GM06990 (cell line): ENCODE measurements at regions not wholly inside any gene's neighbourhood (a gene's known extent, or its start where the extent isn't known, plus 50 kb on each side); places are given as distances from the start of the nearest gene placed in this dataset.

Experiments used
- DNase-seq: peaks from one replicate; pipeline ENCODE4 v3.0.0-alpha.2; 2011; ENCODE audit not compliant: insufficient read length; ENCODE audit errors: extremely low read depth
- H3K27me3 ChIP-seq: replicated peaks from 2 replicates; pipeline ENCODE4 v1.6.0; 2011; ENCODE audit warnings: low read length; ENCODE audit not compliant: control insufficient read depth, insufficient read depth
- H3K36me3 ChIP-seq: 2 replicates; pipeline ENCODE4 v1.5.1; 2011; ENCODE audit warnings: low read length; ENCODE audit not compliant: control insufficient read depth, insufficient read depth
- H3K4me3 ChIP-seq: replicated peaks from 2 replicates; pipeline ENCODE4 v1.5.1; 2011; ENCODE audit warnings: low read depth, mild to moderate bottlenecking, control low read depth, low read length
- CTCF ChIP-seq: IDR thresholded peaks from 2 replicates; pipeline ENCODE4 v1.5.1; 2011; ENCODE audit warnings: low read length, control low read depth, mild to moderate bottlenecking, inconsistent platforms; ENCODE audit not compliant: insufficient read depth, poor library complexity, severe bottlenecking

DNA sequence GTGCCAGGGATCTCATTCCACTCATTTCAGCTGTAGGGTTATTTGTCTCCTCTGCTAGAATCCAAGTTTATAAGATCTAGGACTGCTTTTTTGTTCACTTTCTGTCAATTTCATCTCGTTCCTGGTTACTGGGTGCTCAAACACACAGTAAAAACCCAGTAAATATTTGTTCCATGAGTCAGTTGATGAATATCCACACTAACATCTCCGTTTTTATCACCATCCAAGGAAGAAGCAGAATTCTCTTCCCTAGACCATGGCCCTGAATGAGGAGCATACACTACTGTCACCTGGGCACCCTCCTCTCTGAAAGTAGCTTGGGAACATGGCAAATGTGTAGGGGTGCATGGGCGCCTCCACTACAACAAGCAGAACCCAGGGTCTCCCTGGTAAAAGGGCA, 390.8 kb downstream of the FOXO1 start:
- Histone ChIP-seq H3K4me3 (no peak overlapping the region), H3K36me3 (no peaks in the 10 kb centered on the region), H3K27me3 (no peaks in the 10 kb centered on the region)
- no peak for TF ChIP-seq CTCF
- DNase-seq = no peak

- no peaks in the 10 kb centered on the region; the same call in 1 of the 2 replicates for H3K27me3 ChIP-seq
- H3K36me3 ChIP-seq = no peaks in the 10 kb centered on the region
- no peak overlapping the region for H3K4me3 ChIP-seq
- TF ChIP-seq CTCF = no peak
- DNase-seq = no peak
Measured at GRCh38 chr13:40283666-40284065, 382.8 kb downstream of the FOXO1 start.

DNA sequence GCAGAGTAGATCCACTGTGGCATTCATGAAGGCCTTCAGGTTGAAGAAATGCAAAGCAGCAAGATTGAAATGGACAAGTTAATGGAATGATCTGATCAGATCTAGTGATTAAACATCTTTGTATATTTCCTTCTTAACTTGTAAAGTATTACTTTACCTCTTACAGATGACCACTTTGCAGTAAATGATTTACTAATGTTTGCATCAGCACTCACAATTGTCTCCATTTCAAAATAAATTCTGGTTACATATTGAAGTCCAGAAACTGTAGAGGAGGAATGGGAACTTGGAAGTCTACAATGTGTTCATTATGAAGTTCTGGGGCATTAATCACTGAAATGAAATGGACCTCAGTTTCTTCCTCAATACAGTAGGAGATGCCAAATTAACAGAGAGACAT, 380.8 kb downstream of the FOXO1 start:
- H3K27me3 ChIP-seq = no peaks in the 10 kb centered on the region; the same call in 1 of the 2 replicates
- H3K4me3 ChIP-seq = no peak overlapping the region
- TF ChIP-seq CTCF = no peak
- no peak for DNase-seq
- H3K36me3 ChIP-seq = no peaks in the 10 kb centered on the region

DNA sequence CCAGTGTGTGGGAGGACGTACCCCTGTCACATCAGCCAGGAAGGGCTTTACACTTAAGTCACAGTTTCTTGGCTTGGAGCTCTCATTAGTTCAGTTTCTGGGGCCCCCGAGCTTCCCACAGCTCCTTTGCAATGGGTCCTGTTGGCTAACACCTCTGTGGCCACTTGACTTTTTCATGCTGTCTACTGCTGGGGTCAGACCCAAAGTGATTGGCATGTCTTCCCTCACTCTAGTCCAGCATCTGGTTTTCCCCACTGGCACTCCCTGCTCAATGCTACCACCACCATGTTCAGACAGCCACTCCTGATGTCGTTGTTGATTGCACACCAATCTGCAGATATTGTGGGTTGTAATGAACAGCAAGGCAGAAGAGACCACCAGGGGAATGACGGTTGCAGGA, 379.0 kb downstream of the FOXO1 start:
- H3K27me3 ChIP-seq = no peaks in the 10 kb centered on the region; the same call in 1 of the 2 replicates
- no peak for DNase-seq

GRCh38 chr13:40288259-40288658, 378.2 kb downstream of the FOXO1 start:
- Histone ChIP-seq H3K36me3 (no peaks in the 10 kb centered on the region), H3K4me3 (no peak overlapping the region), H3K27me3 (no peaks in the 10 kb centered on the region; the same call in 1 of the 2 replicates)
- no peak for DNase-seq
- TF ChIP-seq CTCF = no peak

More for the DNA sequence above, 379.0 kb downstream of the FOXO1 start:
- Histone ChIP-seq H3K36me3 (no peaks in the 10 kb centered on the region), H3K4me3 (no peak overlapping the region)
- TF ChIP-seq CTCF = no peak

DNA sequence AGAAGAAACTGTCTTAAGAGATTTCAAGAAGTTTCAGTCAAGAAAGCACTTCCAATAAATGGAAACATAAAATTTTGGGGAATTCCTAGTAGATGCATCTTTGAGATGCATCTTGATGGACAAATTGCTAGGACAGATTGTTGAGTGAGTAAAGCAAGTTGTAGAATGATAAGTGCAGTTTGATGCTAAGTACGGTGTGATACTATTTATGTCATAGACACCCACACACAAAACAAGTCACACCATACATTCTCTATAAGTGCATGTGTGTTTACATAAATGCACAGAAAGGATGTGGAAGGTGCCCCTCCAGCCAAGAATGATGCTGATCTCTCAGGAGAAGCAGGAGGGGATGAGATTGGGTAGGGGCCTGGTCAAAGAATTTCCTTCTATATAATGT, 375.7 kb downstream of the FOXO1 start:
- no peak for DNase-seq
- Histone ChIP-seq H3K27me3 (no peaks in the 10 kb centered on the region), H3K36me3 (no peaks in the 10 kb centered on the region), H3K4me3 (no peak overlapping the region)
- TF ChIP-seq CTCF = no peak
